ENCODE measurements at regions not wholly inside any gene's neighbourhood (a gene's known extent, or its start where the extent isn't known, plus 50 kb on each side); places are given as distances from the start of the nearest gene placed in this dataset.

- intact Hi-C loops (cut with micrococcal nuclease; ENCODE audit: unreplicated experiment) = no loop called here
- FAIRE-seq (no peak), DNase-seq (ENCODE audit: low read depth, low spot score) (no peak), ATAC-seq (no peak)
- Histone ChIP-seq H3K9ac (ENCODE audit: control insufficient read depth, insufficient read depth, low read length) (no peak overlapping the region), H4K20me1 (ENCODE audit: control insufficient read depth, insufficient read depth) (no peaks in the 10 kb centered on the region), H3K27ac (ENCODE audit: control insufficient read depth, insufficient read depth) (no peak overlapping the region), H3K4me2 (ENCODE audit: control insufficient read depth, insufficient read depth) (no peak overlapping the region), H2AFZ (ENCODE audit: control insufficient read depth, low read depth, low read length) (no peak overlapping the region), H3K79me2 (ENCODE audit: control insufficient read depth, insufficient read depth, low read length) (no peaks in the 10 kb centered on the region), H3K9me3 (replicated peaks; ENCODE audit: control insufficient read depth, insufficient read depth, low read length) (no peaks in the 10 kb centered on the region; the same call in none of the 3 replicates), H3K4me3 (no peak overlapping the region), H3K27me3 (replicated peaks in 1 of 2; ENCODE audit: control insufficient read depth in 2 of 2, insufficient read depth in 2 of 2, low read length in 1 of 2) (no peaks in the 10 kb centered on the region), H3K4me1 (ENCODE audit: control insufficient read depth, insufficient read depth, low read length) (peaks cover 14% of the 10 kb centered on the region; the same call in 1 of the 2 replicates), H3K36me3 (ENCODE audit: control insufficient read depth in 2 of 2, insufficient read depth in 2 of 2, low read length in 1 of 2) (no peaks in the 10 kb centered on the region; a peak in 1 of 4 replicates)
- ChIA-PET CTCF (no interaction called here), SMC1A (ENCODE audit: uncharacterized antibody, unreplicated experiment) (no interaction called here), POLR2A (interaction anchor here (0.6 kb wide), 1 partner anchor 561 kb away, joined by 3 read pairs; no protein-coding TSS in a partner anchor), RAD21 (ENCODE audit: unreplicated experiment) (no interaction called here)
- 90% methylated on average over 1 of the region's 1 CpG for WGBS (ENCODE audit: insufficient coverage, insufficient replicate concordance, low lambda C conversion rate, missing lambda C conversion rate)
- BruUV-seq (replicated peaks) = no TSS peak
- TF ChIP-seq ATF7 (IDR thresholded peaks at IDR 0.05; ENCODE audit: low read depth) (no peak), SUPT20H (IDR thresholded peaks at IDR 0.05; ENCODE audit: borderline replicate concordance, control insufficient read depth, low read depth, low read length) (no peak), MTA2 (IDR thresholded peaks at IDR 0.05; ENCODE audit: low read depth) (no peak), MXI1 (IDR thresholded peaks at IDR 0.05; ENCODE audit: low read depth, low read length) (no peak), ZSCAN29 (IDR thresholded peaks at IDR 0.05) (no peak), LARP7 (IDR thresholded peaks at IDR 0.05) (no peak), SMAD1 (IDR thresholded peaks at IDR 0.05; ENCODE audit: low read depth, partially characterized antibody) (no peak), SIN3A (IDR thresholded peaks at IDR 0.05; ENCODE audit: low read depth, low read length) (no peak), BHLHE40 (IDR thresholded peaks at IDR 0.05; ENCODE audit: borderline replicate concordance in 1 of 2, low read depth in 2 of 2, low read length in 1 of 2) (no peak), BRCA1 (IDR thresholded peaks at IDR 0.05; ENCODE audit: low read depth, low read length) (no peak), ATF3 (IDR thresholded peaks at IDR 0.05; ENCODE audit: borderline replicate concordance, extremely low read depth, low read depth, low read length) (no peak), JUND (IDR thresholded peaks at IDR 0.05; ENCODE audit: low read depth, low read length) (no peak)
- in situ Hi-C loops (cut with MboI) = no loop called here
Measured at GRCh38 chr3:101973163-101973505, 123.8 kb downstream of the NFKBIZ start.
